ENCODE measurements at regions not wholly inside any gene's neighbourhood (a gene's known extent, or its start where the extent isn't known, plus 50 kb on each side); places are given as distances from the start of the nearest gene placed in this dataset.

GRCh38 chr5:56581426-56581825, 233.9 kb upstream of the MAP3K1 start:
- Mint-ChIP-seq H3K36me3 (no peaks in the 10 kb centered on the region), H3K27me3 (no peaks in the 10 kb centered on the region), H3K4me3 (no peak overlapping the region), H3K4me1 (peaks cover 14 to 16% (median 14%) of the 10 kb centered on the region in 3 donors), H3K9me3 (peaks cover 0 to 4% (median 0%) of the 10 kb centered on the region in 3 donors), H3K27ac (no peak overlapping the region)
- POLR2A ChIA-PET = no interaction called here
- H3K27ac ChIP-seq (ENCODE audit: low read length) = no peak overlapping the region
- no peaks in the 10 kb centered on the region for H3K27me3 ChIP-seq (replicated peaks in 1 of 2; ENCODE audit: control insufficient read depth in 2 of 2, extremely low read depth in 1 of 2, insufficient read depth in 2 of 2, low read length in 1 of 2)
- DNase-seq (no peak), ATAC-seq (replicated peaks in 1 of 4) (no peak)
- no CpG with 5 or more reads among the region's 1 CpG for WGBS (ENCODE audit: insufficient coverage)
- no peaks in the 10 kb centered on the region for H3K36me3 ChIP-seq (ENCODE audit: control insufficient read depth in 2 of 2, extremely low read depth in 1 of 2, insufficient read depth in 1 of 2, low read length in 1 of 2)
- peaks cover 8 to 13% of the 10 kb centered on the region in 2 experiments for H3K4me1 ChIP-seq (ENCODE audit: control insufficient read depth in 1 of 2, extremely low read depth in 1 of 2, insufficient read depth in 2 of 2, low read length in 2 of 2)
- no peaks in the 10 kb centered on the region for H3K9me3 ChIP-seq
- CTCF ChIA-PET = no interaction called here
- H3K4me3 ChIP-seq (ENCODE audit: control insufficient read depth in 1 of 2, extremely low read depth in 1 of 2, low read length in 1 of 2) = no peak overlapping the region

- Mint-ChIP-seq H3K36me3 (no peaks in the 10 kb centered on the region), H3K27me3 (no peaks in the 10 kb centered on the region), H3K4me1 (peaks cover 8 to 10% (median 8%) of the 10 kb centered on the region in 3 donors), H3K9me3 (peaks cover 0 to 4% (median 0%) of the 10 kb centered on the region in 3 donors), H3K27ac (no peak overlapping the region), H3K4me3 (no peak overlapping the region)
- H3K36me3 ChIP-seq (ENCODE audit: control insufficient read depth in 2 of 2, extremely low read depth in 1 of 2, insufficient read depth in 1 of 2, low read length in 1 of 2) = no peaks in the 10 kb centered on the region
- H3K27me3 ChIP-seq (replicated peaks in 1 of 2; ENCODE audit: control insufficient read depth in 2 of 2, extremely low read depth in 1 of 2, insufficient read depth in 2 of 2, low read length in 1 of 2) = no peaks in the 10 kb centered on the region
- CTCF ChIA-PET = no interaction called here
- 100% methylated on average over 1 of the region's 2 CpGs for WGBS (ENCODE audit: insufficient coverage)
- no peak for ATAC-seq (replicated peaks in 1 of 4)
- no peaks in the 10 kb centered on the region for H3K9me3 ChIP-seq
- no peak overlapping the region for H3K27ac ChIP-seq (ENCODE audit: low read length)
- peaks cover 2 to 8% of the 10 kb centered on the region in 2 experiments for H3K4me1 ChIP-seq (ENCODE audit: control insufficient read depth in 1 of 2, extremely low read depth in 1 of 2, insufficient read depth in 2 of 2, low read length in 2 of 2)
- POLR2A ChIA-PET = no interaction called here
- no peak overlapping the region for H3K4me3 ChIP-seq (ENCODE audit: control insufficient read depth in 1 of 2, extremely low read depth in 1 of 2, low read length in 1 of 2)
- DNase-seq = no peak
Measured at GRCh38 chr5:56580864-56581263, 234.5 kb upstream of the MAP3K1 start.

- no peak for ATAC-seq (replicated peaks in 1 of 4)
- Mint-ChIP-seq H3K4me1 (no peaks in the 10 kb centered on the region), H3K4me3 (no peak overlapping the region), H3K27ac (no peak overlapping the region), H3K9me3 (peaks cover 5 to 13% (median 9%) of the 10 kb centered on the region in 3 donors), H3K27me3 (no peaks in the 10 kb centered on the region), H3K36me3 (no peaks in the 10 kb centered on the region)
- Histone ChIP-seq H3K9me3 (no peaks in the 10 kb centered on the region), H3K4me3 (ENCODE audit: control insufficient read depth in 1 of 2, extremely low read depth in 1 of 2, low read length in 1 of 2) (no peak overlapping the region), H3K27ac (ENCODE audit: low read length) (no peak overlapping the region), H3K4me1 (ENCODE audit: control insufficient read depth in 1 of 2, extremely low read depth in 1 of 2, insufficient read depth in 2 of 2, low read length in 2 of 2) (no peaks in the 10 kb centered on the region), H3K27me3 (replicated peaks in 1 of 2; ENCODE audit: control insufficient read depth in 2 of 2, extremely low read depth in 1 of 2, insufficient read depth in 2 of 2, low read length in 1 of 2) (no peaks in the 10 kb centered on the region), H3K36me3 (ENCODE audit: control insufficient read depth in 2 of 2, extremely low read depth in 1 of 2, insufficient read depth in 1 of 2, low read length in 1 of 2) (no peaks in the 10 kb centered on the region)
- ChIA-PET CTCF (no interaction called here), POLR2A (interaction anchor here in 1 of 2 donors (0.6 kb wide), 1 partner anchor 45 kb away, joined by 3 read pairs; no protein-coding TSS in a partner anchor)
- DNase-seq = no peak
Measured at GRCh38 chr5:56575821-56576220, 239.5 kb upstream of the MAP3K1 start.

- peaks cover 5 to 13% (median 9%) of the 10 kb centered on the region in 3 donors for H3K9me3 Mint-ChIP-seq
- no peak overlapping the region for H3K4me3 Mint-ChIP-seq
- Histone ChIP-seq H3K27ac (ENCODE audit: low read length) (no peak overlapping the region), H3K27me3 (replicated peaks in 1 of 2; ENCODE audit: control insufficient read depth in 2 of 2, extremely low read depth in 1 of 2, insufficient read depth in 2 of 2, low read length in 1 of 2) (no peaks in the 10 kb centered on the region), H3K9me3 (no peaks in the 10 kb centered on the region), H3K4me1 (ENCODE audit: control insufficient read depth in 1 of 2, extremely low read depth in 1 of 2, insufficient read depth in 2 of 2, low read length in 2 of 2) (no peaks in the 10 kb centered on the region), H3K36me3 (ENCODE audit: control insufficient read depth in 2 of 2, extremely low read depth in 1 of 2, insufficient read depth in 1 of 2, low read length in 1 of 2) (no peaks in the 10 kb centered on the region), H3K4me3 (ENCODE audit: control insufficient read depth in 1 of 2, extremely low read depth in 1 of 2, low read length in 1 of 2) (no peak overlapping the region)
- no peaks in the 10 kb centered on the region for H3K27me3 Mint-ChIP-seq
- H3K27ac Mint-ChIP-seq = no peak overlapping the region
- DNase-seq = no peak
- ChIA-PET POLR2A (interaction anchor here in 1 of 2 donors (0.6 kb wide), 1 partner anchor 83 kb away, joined by 4 read pairs; no protein-coding TSS in a partner anchor), CTCF (interaction anchor here in 1 of 2 donors (0.6 kb wide), 1 partner anchor 140 kb away, joined by 5 read pairs; no protein-coding TSS in a partner anchor)
- WGBS (ENCODE audit: insufficient coverage) = 100% methylated on average over 1 of the region's 1 CpG
- H3K4me1 Mint-ChIP-seq = peaks cover 0 to 2% (median 1%) of the 10 kb centered on the region in 3 donors
- H3K36me3 Mint-ChIP-seq = no peaks in the 10 kb centered on the region
- no peak for ATAC-seq (replicated peaks in 1 of 4)
Measured at GRCh38 chr5:56574778-56575177, 240.6 kb upstream of the MAP3K1 start.

GRCh38 chr5:56569566-56569965, 245.8 kb upstream of the MAP3K1 start:
- no peak for ATAC-seq (replicated peaks in 1 of 4)

GRCh38 chr5:56569076-56569475, 246.3 kb upstream of the MAP3K1 start:
- H3K9me3 Mint-ChIP-seq = peaks cover 5 to 7% (median 7%) of the 10 kb centered on the region in 3 donors
- H3K27me3 ChIP-seq (replicated peaks in 1 of 2; ENCODE audit: control insufficient read depth in 2 of 2, extremely low read depth in 1 of 2, insufficient read depth in 2 of 2, low read length in 1 of 2) = no peaks in the 10 kb centered on the region
- no peak overlapping the region for H3K4me3 Mint-ChIP-seq
- H3K27ac Mint-ChIP-seq = no peak overlapping the region
- no peak overlapping the region for H3K4me3 ChIP-seq (ENCODE audit: control insufficient read depth in 1 of 2, extremely low read depth in 1 of 2, low read length in 1 of 2)
- no peaks in the 10 kb centered on the region for H3K36me3 Mint-ChIP-seq
- peaks cover 19 to 28% (median 25%) of the 10 kb centered on the region in 3 donors for H3K4me1 Mint-ChIP-seq
- WGBS (ENCODE audit: insufficient coverage) = no CpG with 5 or more reads among the region's 3 CpGs
- ATAC-seq (replicated peaks in 1 of 4) = no peak
- H3K27ac ChIP-seq (ENCODE audit: low read length) = no peak overlapping the region
- H3K27me3 Mint-ChIP-seq = no peaks in the 10 kb centered on the region
- no peaks in the 10 kb centered on the region for H3K9me3 ChIP-seq
- no peaks in the 10 kb centered on the region for H3K36me3 ChIP-seq (ENCODE audit: control insufficient read depth in 2 of 2, extremely low read depth in 1 of 2, insufficient read depth in 1 of 2, low read length in 1 of 2)
- peaks cover 3% of the 10 kb centered on the region in 2 experiments for H3K4me1 ChIP-seq (ENCODE audit: control insufficient read depth in 1 of 2, extremely low read depth in 1 of 2, insufficient read depth in 2 of 2, low read length in 2 of 2)
- ChIA-PET POLR2A (no interaction called here), CTCF (no interaction called here)
- no peak for DNase-seq

More at GRCh38 chr5:56569566-56569965, 245.8 kb upstream of the MAP3K1 start:
- Histone ChIP-seq H3K27me3 (replicated peaks in 1 of 2; ENCODE audit: control insufficient read depth in 2 of 2, extremely low read depth in 1 of 2, insufficient read depth in 2 of 2, low read length in 1 of 2) (no peaks in the 10 kb centered on the region), H3K36me3 (ENCODE audit: control insufficient read depth in 2 of 2, extremely low read depth in 1 of 2, insufficient read depth in 1 of 2, low read length in 1 of 2) (no peaks in the 10 kb centered on the region), H3K4me1 (ENCODE audit: control insufficient read depth in 1 of 2, extremely low read depth in 1 of 2, insufficient read depth in 2 of 2, low read length in 2 of 2) (peaks cover 3% of the 10 kb centered on the region in 2 experiments), H3K9me3 (no peaks in the 10 kb centered on the region), H3K27ac (ENCODE audit: low read length) (no peak overlapping the region), H3K4me3 (ENCODE audit: control insufficient read depth in 1 of 2, extremely low read depth in 1 of 2, low read length in 1 of 2) (no peak overlapping the region)
- ChIA-PET POLR2A (interaction anchor here in 1 of 2 donors (0.6 kb wide), 1 partner anchor 51 kb away, joined by 4 read pairs; no protein-coding TSS in a partner anchor), CTCF (no interaction called here)
- no peaks in the 10 kb centered on the region for H3K27me3 Mint-ChIP-seq
- H3K4me3 Mint-ChIP-seq = no peak overlapping the region
- no peak for DNase-seq
- no peaks in the 10 kb centered on the region for H3K36me3 Mint-ChIP-seq
- H3K27ac Mint-ChIP-seq = no peak overlapping the region
- peaks cover 5 to 12% (median 9%) of the 10 kb centered on the region in 3 donors for H3K9me3 Mint-ChIP-seq
- no CpG with 5 or more reads among the region's 1 CpG for whole genome bisulfite sequencing (ENCODE audit: insufficient coverage)
- H3K4me1 Mint-ChIP-seq = peaks cover 19 to 27% (median 25%) of the 10 kb centered on the region in 3 donors

GRCh38 chr5:56567278-56567677, 248.1 kb upstream of the MAP3K1 start:
- H3K4me1 Mint-ChIP-seq = peaks cover 19 to 28% (median 27%) of the 10 kb centered on the region in 3 donors
- POLR2A ChIA-PET = no interaction called here

More at GRCh38 chr5:56567278-56567677, 248.1 kb upstream of the MAP3K1 start:
- H3K36me3 Mint-ChIP-seq = no peaks in the 10 kb centered on the region
- 90% methylated on average over 3 of the region's 4 CpGs for WGBS (ENCODE audit: insufficient coverage)
- Histone ChIP-seq H3K4me3 (ENCODE audit: control insufficient read depth in 1 of 2, extremely low read depth in 1 of 2, low read length in 1 of 2) (no peak overlapping the region), H3K9me3 (no peaks in the 10 kb centered on the region), H3K27ac (ENCODE audit: low read length) (no peak overlapping the region), H3K27me3 (replicated peaks in 1 of 2; ENCODE audit: control insufficient read depth in 2 of 2, extremely low read depth in 1 of 2, insufficient read depth in 2 of 2, low read length in 1 of 2) (no peaks in the 10 kb centered on the region), H3K4me1 (ENCODE audit: control insufficient read depth in 1 of 2, extremely low read depth in 1 of 2, insufficient read depth in 2 of 2, low read length in 2 of 2) (peaks cover 3% of the 10 kb centered on the region in 2 experiments), H3K36me3 (ENCODE audit: control insufficient read depth in 2 of 2, extremely low read depth in 1 of 2, insufficient read depth in 1 of 2, low read length in 1 of 2) (no peaks in the 10 kb centered on the region)
- H3K9me3 Mint-ChIP-seq = no peaks in the 10 kb centered on the region
- ATAC-seq (replicated peaks in 1 of 4) (no peak), DNase-seq (no peak)
- H3K27me3 Mint-ChIP-seq = no peaks in the 10 kb centered on the region
- H3K27ac Mint-ChIP-seq = no peak overlapping the region
- CTCF ChIA-PET = no interaction called here
- H3K4me3 Mint-ChIP-seq = no peak overlapping the region
